ENCODE measurements at regions not wholly inside any gene's neighbourhood (a gene's known extent, or its start where the extent isn't known, plus 50 kb on each side); places are given as distances from the start of the nearest gene placed in this dataset.

DNA sequence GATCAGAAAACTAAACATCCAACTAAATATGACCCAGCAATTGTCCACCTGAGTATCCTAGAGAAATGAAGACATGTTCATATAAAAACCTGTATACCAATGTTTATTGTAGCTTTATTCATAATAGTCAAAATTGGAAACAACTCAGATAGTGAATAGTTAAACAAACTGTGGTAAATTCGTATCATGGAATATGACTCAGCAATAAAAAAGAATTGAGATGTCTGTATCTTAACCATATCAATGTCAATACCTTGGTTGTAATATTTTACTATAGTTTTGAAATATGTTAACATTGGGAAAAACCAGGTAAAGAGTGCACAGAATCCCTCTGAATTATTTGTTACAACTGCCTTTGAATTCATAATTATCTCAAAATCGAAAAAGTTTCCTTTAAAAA, 159.3 kb upstream of the GAP43 start:
- Mint-ChIP-seq H3K4me1 (ENCODE audit: low read depth, unreplicated experiment) (no peaks in the 10 kb centered on the region), H3K27me3 (ENCODE audit: insufficient read depth, unreplicated experiment) (peaks cover 14% of the 10 kb centered on the region), H3K4me3 (ENCODE audit: unreplicated experiment) (no peak overlapping the region), H3K27ac (ENCODE audit: unreplicated experiment) (no peak overlapping the region), H3K9me3 (ENCODE audit: unreplicated experiment) (no peaks in the 10 kb centered on the region), H3K36me3 (ENCODE audit: insufficient read depth, unreplicated experiment) (no peaks in the 10 kb centered on the region)
- TF ChIP-seq, protein P1, sequence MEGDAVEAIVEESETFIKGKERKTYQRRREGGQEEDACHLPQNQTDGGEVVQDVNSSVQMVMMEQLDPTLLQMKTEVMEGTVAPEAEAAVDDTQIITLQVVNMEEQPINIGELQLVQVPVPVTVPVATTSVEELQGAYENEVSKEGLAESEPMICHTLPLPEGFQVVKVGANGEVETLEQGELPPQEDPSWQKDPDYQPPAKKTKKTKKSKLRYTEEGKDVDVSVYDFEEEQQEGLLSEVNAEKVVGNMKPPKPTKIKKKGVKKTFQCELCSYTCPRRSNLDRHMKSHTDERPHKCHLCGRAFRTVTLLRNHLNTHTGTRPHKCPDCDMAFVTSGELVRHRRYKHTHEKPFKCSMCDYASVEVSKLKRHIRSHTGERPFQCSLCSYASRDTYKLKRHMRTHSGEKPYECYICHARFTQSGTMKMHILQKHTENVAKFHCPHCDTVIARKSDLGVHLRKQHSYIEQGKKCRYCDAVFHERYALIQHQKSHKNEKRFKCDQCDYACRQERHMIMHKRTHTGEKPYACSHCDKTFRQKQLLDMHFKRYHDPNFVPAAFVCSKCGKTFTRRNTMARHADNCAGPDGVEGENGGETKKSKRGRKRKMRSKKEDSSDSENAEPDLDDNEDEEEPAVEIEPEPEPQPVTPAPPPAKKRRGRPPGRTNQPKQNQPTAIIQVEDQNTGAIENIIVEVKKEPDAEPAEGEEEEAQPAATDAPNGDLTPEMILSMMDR (IDR thresholded peaks at IDR 0.05; ENCODE audit: insufficient read depth in 1 of 2, low read depth in 1 of 2, low read length in 1 of 2, severe bottlenecking in 1 of 2, unreplicated experiment in 1 of 2): no peak
- no peak for DNase-seq
- BruUV-seq (replicated peaks): no TSS peak
- H3K36me3 ChIP-seq (ENCODE audit: control insufficient read depth, insufficient read depth, low read length): no peaks in the 10 kb centered on the region
- no peaks in the 10 kb centered on the region for H3K9me3 ChIP-seq
- intact Hi-C loops (cut with micrococcal nuclease; ENCODE audit: unreplicated experiment): no loop called here
- POLR2A ChIA-PET: no interaction called here
- no peak overlapping the region for H3K4me3 ChIP-seq (ENCODE audit: low read depth, low read length)
- CTCF ChIA-PET: no interaction called here
- H3K27me3 ChIP-seq (replicated peaks; ENCODE audit: control insufficient read depth, insufficient read depth, low read length): no peaks in the 10 kb centered on the region
- H3K4me1 ChIP-seq: no peaks in the 10 kb centered on the region

DNA sequence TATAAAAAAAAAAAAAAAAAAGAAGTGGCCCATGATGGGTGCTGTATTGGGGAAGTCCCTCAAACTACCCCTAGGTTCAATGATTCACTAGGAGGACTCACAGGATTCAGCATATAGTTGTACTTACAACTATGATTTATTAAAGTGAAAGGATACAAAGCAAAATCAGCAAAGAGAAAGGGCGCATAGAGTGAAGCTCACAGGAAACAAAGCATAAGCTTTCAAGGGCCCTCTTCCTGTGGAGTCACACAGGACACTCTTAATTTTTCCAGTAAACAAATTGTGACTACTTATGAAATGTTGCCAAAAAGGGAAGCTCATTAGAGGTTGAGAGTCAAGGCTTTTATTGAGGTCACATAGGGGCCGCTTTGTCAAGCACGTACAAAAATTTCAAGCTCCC, 153.7 kb upstream of the GAP43 start:
- no peak overlapping the region for H3K4me3 Mint-ChIP-seq (ENCODE audit: unreplicated experiment)
- no TSS peak for BruUV-seq (replicated peaks)
- Histone ChIP-seq H3K27me3 (replicated peaks; ENCODE audit: control insufficient read depth, insufficient read depth, low read length) (no peaks in the 10 kb centered on the region; the same call in 1 of the 2 replicates), H3K4me3 (ENCODE audit: low read depth, low read length) (no peak overlapping the region), H3K4me1 (no peaks in the 10 kb centered on the region), H3K36me3 (ENCODE audit: control insufficient read depth, insufficient read depth, low read length) (no peaks in the 10 kb centered on the region), H3K9me3 (no peaks in the 10 kb centered on the region)
- no peaks in the 10 kb centered on the region for H3K36me3 Mint-ChIP-seq (ENCODE audit: insufficient read depth, unreplicated experiment)
- POLR2A ChIA-PET: no interaction called here
- TF ChIP-seq, protein P1 (IDR thresholded peaks at IDR 0.05; ENCODE audit: insufficient read depth in 1 of 2, low read depth in 1 of 2, low read length in 1 of 2, severe bottlenecking in 1 of 2, unreplicated experiment in 1 of 2): no peak
- H3K27me3 Mint-ChIP-seq (ENCODE audit: insufficient read depth, unreplicated experiment): peaks cover 10% of the 10 kb centered on the region
- CTCF ChIA-PET: no interaction called here
- intact Hi-C loops (cut with micrococcal nuclease; ENCODE audit: unreplicated experiment): no loop called here
- H3K27ac Mint-ChIP-seq (ENCODE audit: unreplicated experiment): no peak overlapping the region
- no peaks in the 10 kb centered on the region for H3K9me3 Mint-ChIP-seq (ENCODE audit: unreplicated experiment)
- H3K4me1 Mint-ChIP-seq (ENCODE audit: low read depth, unreplicated experiment): no peaks in the 10 kb centered on the region
- DNase-seq: no peak

DNA sequence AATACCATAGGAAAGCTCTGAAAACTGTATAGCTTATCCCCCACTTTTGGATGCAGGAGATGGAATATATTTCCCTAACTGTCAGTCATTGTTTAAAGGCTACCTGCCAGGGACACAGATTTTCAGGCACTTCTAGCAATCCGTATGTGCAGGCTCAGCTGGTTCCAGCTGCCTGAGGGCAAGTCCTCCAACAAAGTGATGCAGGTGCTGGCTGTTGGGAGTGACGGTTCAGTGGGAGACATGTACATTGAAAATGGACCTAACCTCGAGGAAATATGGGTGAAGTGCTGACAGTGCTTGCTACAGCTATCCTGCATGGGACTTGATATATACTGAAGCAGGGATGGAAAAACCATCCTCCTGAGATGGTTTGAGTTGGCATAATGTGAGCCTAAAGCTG, 153.1 kb upstream of the GAP43 start:
- intact Hi-C loops (cut with micrococcal nuclease; ENCODE audit: unreplicated experiment): no loop called here
- no peaks in the 10 kb centered on the region for H3K9me3 ChIP-seq
- TF ChIP-seq, protein P1 (IDR thresholded peaks at IDR 0.05; ENCODE audit: insufficient read depth in 1 of 2, low read depth in 1 of 2, low read length in 1 of 2, severe bottlenecking in 1 of 2, unreplicated experiment in 1 of 2): no peak
- DNase-seq: no peak
- H3K27me3 Mint-ChIP-seq (ENCODE audit: insufficient read depth, unreplicated experiment): peaks cover 8% of the 10 kb centered on the region
- no TSS peak for BruUV-seq (replicated peaks)
- H3K36me3 Mint-ChIP-seq (ENCODE audit: insufficient read depth, unreplicated experiment): no peaks in the 10 kb centered on the region
- ChIA-PET POLR2A (no interaction called here), CTCF (no interaction called here)
- no peak overlapping the region for H3K4me3 Mint-ChIP-seq (ENCODE audit: unreplicated experiment)
- no peak overlapping the region for H3K27ac Mint-ChIP-seq (ENCODE audit: unreplicated experiment)
- H3K4me1 Mint-ChIP-seq (ENCODE audit: low read depth, unreplicated experiment): no peaks in the 10 kb centered on the region
- no peaks in the 10 kb centered on the region for H3K36me3 ChIP-seq (ENCODE audit: control insufficient read depth, insufficient read depth, low read length)
- H3K9me3 Mint-ChIP-seq (ENCODE audit: unreplicated experiment): no peaks in the 10 kb centered on the region
- no peaks in the 10 kb centered on the region; the same call in 1 of the 2 replicates for H3K27me3 ChIP-seq (replicated peaks; ENCODE audit: control insufficient read depth, insufficient read depth, low read length)
- H3K4me3 ChIP-seq (ENCODE audit: low read depth, low read length): no peak overlapping the region
- H3K4me1 ChIP-seq: no peaks in the 10 kb centered on the region
